BJ (cell line): ENCODE measurements at regions not wholly inside any gene's neighbourhood (a gene's known extent, or its start where the extent isn't known, plus 50 kb on each side); places are given as distances from the start of the nearest gene placed in this dataset.

Source experiments
- CTCF ChIA-PET: fragments of 350-600 bp; formaldehyde crosslinking; extraction: SDS; loops from one replicate; lab custom pipeline; 2021; ENCODE audit warnings: antibody characterized with exemption, inconsistent platforms; lab: Yijun Ruan, JAX
- POLR2A ChIA-PET: fragments of 300-600 bp; sonication (Branson Sonifier 250); formaldehyde crosslinking; extraction: SDS; loops from one replicate; lab custom pipeline; 2021; ENCODE audit warnings: antibody characterized with exemption; lab: Charles Lee
- DNase-seq: peaks from one replicate; pipeline ENCODE4 v3.0.0-alpha.2; 2011; ENCODE audit warnings: low read depth
- H3K27me3 ChIP-seq: 2 replicates; pipeline ENCODE4 v1.6.0; 2011; ENCODE audit warnings: low read length; ENCODE audit not compliant: control insufficient read depth, insufficient read depth
- H3K36me3 ChIP-seq: 2 replicates; pipeline ENCODE4 v1.5.1; 2011; ENCODE audit warnings: low read length; ENCODE audit not compliant: control insufficient read depth, insufficient read depth
- H3K4me3 ChIP-seq: 2 replicates; pipeline ENCODE4 v1.5.1; 2011; ENCODE audit warnings: low read depth, mild to moderate bottlenecking, control low read depth, low read length
- TF ChIP-seq, protein P1 (sequence below): IDR thresholded peaks from 2 replicates; pipeline ENCODE4 v1.5.1; 2011; ENCODE audit warnings: low read depth, mild to moderate bottlenecking, control low read depth, inconsistent platforms, low read length, moderate library complexity; ENCODE audit not compliant: insufficient read depth

DNA sequence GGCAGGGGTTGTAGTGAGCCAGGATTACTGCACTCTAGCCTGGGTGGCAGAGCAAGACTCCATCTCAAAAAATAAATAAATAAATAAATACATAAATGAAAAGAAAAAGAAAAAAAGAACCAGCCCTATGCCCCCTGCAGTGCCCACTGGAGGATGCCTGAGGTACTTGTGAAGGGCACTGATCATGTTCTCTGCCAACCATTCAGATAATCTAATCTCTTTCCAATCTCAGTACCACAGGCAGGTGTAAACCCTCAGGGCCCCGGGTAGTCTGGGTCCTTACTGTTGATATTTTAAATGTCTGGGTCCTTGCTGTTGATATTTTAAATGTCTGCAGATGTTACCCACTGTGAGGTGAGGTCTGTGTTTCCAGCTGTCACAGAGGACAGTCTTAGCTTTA is 321.8 kb upstream of the ADCY2 start:
- ChIA-PET CTCF (no interaction called here), POLR2A (no interaction called here)
- Histone ChIP-seq H3K36me3 (no peaks in the 10 kb centered on the region), H3K27me3 (no peaks in the 10 kb centered on the region), H3K4me3 (no peak overlapping the region)
- TF ChIP-seq, protein P1, sequence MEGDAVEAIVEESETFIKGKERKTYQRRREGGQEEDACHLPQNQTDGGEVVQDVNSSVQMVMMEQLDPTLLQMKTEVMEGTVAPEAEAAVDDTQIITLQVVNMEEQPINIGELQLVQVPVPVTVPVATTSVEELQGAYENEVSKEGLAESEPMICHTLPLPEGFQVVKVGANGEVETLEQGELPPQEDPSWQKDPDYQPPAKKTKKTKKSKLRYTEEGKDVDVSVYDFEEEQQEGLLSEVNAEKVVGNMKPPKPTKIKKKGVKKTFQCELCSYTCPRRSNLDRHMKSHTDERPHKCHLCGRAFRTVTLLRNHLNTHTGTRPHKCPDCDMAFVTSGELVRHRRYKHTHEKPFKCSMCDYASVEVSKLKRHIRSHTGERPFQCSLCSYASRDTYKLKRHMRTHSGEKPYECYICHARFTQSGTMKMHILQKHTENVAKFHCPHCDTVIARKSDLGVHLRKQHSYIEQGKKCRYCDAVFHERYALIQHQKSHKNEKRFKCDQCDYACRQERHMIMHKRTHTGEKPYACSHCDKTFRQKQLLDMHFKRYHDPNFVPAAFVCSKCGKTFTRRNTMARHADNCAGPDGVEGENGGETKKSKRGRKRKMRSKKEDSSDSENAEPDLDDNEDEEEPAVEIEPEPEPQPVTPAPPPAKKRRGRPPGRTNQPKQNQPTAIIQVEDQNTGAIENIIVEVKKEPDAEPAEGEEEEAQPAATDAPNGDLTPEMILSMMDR = no peak
- DNase-seq = no peak

DNA sequence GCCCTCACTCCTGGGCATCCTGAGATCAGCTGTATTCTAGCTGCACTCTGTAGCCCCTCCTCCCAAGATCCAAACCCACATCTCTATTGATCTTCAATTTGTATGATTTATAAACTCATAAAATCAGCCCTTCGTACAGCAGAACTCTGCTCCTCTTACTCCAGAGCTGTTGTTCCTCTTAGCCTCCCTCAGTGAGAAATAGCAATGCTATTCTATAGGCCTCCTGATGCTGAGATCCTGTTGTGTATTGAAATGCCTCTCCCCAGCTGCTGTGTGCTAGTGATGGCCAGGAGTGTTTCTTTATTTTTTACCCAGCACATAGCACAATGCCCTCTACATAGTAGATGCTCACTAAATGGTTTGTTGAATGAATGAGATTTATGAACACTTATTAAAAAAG is 320.5 kb upstream of the ADCY2 start:
- CTCF ChIA-PET = interaction anchor here (0.6 kb wide), 1 partner anchor 305 kb away, joined by 3 read pairs; no protein-coding TSS in a partner anchor
- H3K36me3 ChIP-seq = no peaks in the 10 kb centered on the region
- DNase-seq = no peak
- no peaks in the 10 kb centered on the region for H3K27me3 ChIP-seq
- TF ChIP-seq, protein P1 = no peak
- POLR2A ChIA-PET = no interaction called here
- no peak overlapping the region for H3K4me3 ChIP-seq

DNA sequence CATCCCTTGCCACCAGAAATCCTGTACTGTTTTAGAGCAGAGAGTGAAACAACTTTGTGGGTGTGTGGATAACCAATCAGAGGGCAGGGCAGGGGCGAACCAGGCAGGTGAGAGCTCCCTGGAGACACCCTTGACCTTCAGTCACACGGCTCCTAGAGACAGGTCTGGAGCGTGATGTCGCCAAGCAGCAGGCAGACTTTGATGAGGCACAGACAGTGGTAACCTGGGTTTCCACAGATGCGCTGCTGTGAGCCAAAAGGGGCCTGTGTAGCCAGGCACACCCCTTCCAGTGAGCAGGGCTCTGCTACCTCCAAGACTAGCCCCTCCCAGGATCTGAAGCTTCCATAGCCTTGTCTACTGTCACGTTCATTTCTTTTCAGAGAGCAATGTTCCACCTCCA is 317.8 kb upstream of the ADCY2 start:
- H3K4me3 ChIP-seq = no peak overlapping the region
- no peak for DNase-seq
- CTCF ChIA-PET = no interaction called here
- POLR2A ChIA-PET = no interaction called here
- no peaks in the 10 kb centered on the region for H3K27me3 ChIP-seq
- TF ChIP-seq, protein P1 = no peak
- no peaks in the 10 kb centered on the region for H3K36me3 ChIP-seq

DNA sequence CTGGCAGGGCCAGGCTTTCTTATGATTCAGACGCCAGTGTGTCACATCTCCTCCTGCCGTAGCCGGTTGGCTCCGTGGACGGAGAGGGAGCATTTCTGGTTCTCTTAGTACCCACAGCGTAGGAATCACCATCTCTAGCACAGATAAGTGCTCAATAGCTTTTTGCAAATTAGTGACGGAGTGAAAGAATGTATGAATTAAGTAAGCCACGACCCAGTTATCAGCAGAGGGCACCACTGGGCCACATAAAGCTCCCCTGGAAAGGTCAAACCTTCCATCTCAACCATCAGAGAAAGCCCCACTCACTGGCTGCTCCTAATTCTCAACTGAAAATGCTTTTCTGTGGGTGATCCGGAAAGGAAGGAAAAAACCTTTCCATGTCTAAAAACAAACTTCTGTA is 317.0 kb upstream of the ADCY2 start:
- no peak for DNase-seq
- Histone ChIP-seq H3K27me3 (no peaks in the 10 kb centered on the region), H3K36me3 (no peaks in the 10 kb centered on the region), H3K4me3 (no peak overlapping the region)
- POLR2A ChIA-PET = no interaction called here
- TF ChIP-seq, protein P1 = no peak
- CTCF ChIA-PET = interaction anchor here (0.8 to 1.1 kb wide), 2 partner anchors 21 to 450 kb away, joined by 3 read pairs; no protein-coding TSS in a partner anchor

DNA sequence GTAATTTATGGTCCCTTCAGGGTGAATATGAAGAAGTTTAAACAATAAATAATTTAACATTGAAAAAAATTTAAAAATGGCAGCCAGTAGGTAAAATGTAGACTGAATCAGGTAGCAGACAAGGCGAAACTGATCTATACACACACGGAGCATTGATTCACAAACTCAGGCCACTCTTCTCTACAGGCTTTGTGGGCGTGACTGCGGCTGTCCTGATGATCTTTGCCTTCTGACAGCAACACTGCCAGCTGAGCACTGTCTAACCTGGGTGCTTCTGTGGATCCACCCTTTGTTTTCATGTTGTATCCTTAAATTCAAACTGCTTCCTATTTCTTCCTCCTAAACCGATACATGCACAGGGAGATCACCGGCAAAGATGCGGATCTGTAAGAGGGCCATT is 315.4 kb upstream of the ADCY2 start:
- Histone ChIP-seq H3K4me3 (no peak overlapping the region), H3K36me3 (no peaks in the 10 kb centered on the region), H3K27me3 (no peaks in the 10 kb centered on the region)
- ChIA-PET CTCF (no interaction called here), POLR2A (no interaction called here)
- TF ChIP-seq, protein P1 = no peak
- no peak for DNase-seq
